Natural killer cell treated with Interleukin-12 subunit alpha and Interleukin-12 subunit beta and Interleukin-15 and Interleukin-18, amount 100 ng/mL, for 72 hours (primary cell): ENCODE measurements at regions not wholly inside any gene's neighbourhood (a gene's known extent, or its start where the extent isn't known, plus 50 kb on each side); places are given as distances from the start of the nearest gene placed in this dataset.
"Not testable (repeated sequence)": the region's sequence is repeated elsewhere in the genome, so short reads cannot be mapped to it uniquely, and the experiment has no call there.

Experiments
- ATAC-seq, 2 donors: fragments of 150-1000 bp; cut with Tn5 transposase in 1 of 2; sonication (Bioruptor Pico), chemical (Tn5 transposase) in 1 of 2; 2 replicates each; pipeline ENCODE4 v1.10.0; 2021
- DNase-seq: peaks from one replicate; pipeline ENCODE4 v3.0.0; 2022; ENCODE audit warnings: low spot score
- H3K27ac Mint-ChIP-seq, 2 donors: 1 replicate in 1 of 2; 2 replicates in 1 of 2; pipeline ENCODE4 v1.8.0; 2022; ENCODE audit warnings: mixed read lengths in 2 of 2, mild to moderate bottlenecking in 1 of 2, moderate library complexity in 1 of 2
- H3K27me3 Mint-ChIP-seq, 2 donors: 1 replicate in 1 of 2; 2 replicates in 1 of 2; pipeline ENCODE4 v1.8.0; 2022; ENCODE audit warnings: mixed read lengths in 2 of 2
- H3K36me3 Mint-ChIP-seq: one replicate; pipeline ENCODE4 v1.8.0; 2022; ENCODE audit warnings: mixed read lengths
- H3K4me1 Mint-ChIP-seq, 2 donors: 1 replicate in 1 of 2; 2 replicates in 1 of 2; pipeline ENCODE4 v1.8.0; 2022; ENCODE audit warnings: low read depth in 2 of 2, mixed read lengths in 2 of 2, mild to moderate bottlenecking in 1 of 2
- H3K4me3 Mint-ChIP-seq: one replicate; pipeline ENCODE4 v1.8.0; 2022; ENCODE audit warnings: mixed read lengths
- H3K9me3 Mint-ChIP-seq: 2 replicates; pipeline ENCODE4 v1.8.0; 2022; ENCODE audit warnings: mixed read lengths

- Mint-ChIP-seq H3K36me3 (peaks cover 8% of the 10 kb centered on the region), H3K4me3 (no peak overlapping the region), H3K9me3 (peaks cover 11% of the 10 kb centered on the region), H3K27ac (no peak overlapping the region), H3K4me1 (no peaks in the 10 kb centered on the region), H3K27me3 (no peaks in the 10 kb centered on the region)
- no peak for DNase-seq
- ATAC-seq, result no peak
Measured at GRCh38 chr4:131499141-131499873, 1649.8 kb upstream of the PCDH10 start.

GRCh38 chr4:131509521-131509920, 1639.6 kb upstream of the PCDH10 start:
- Mint-ChIP-seq H3K27ac (no peak overlapping the region), H3K4me3 (no peak overlapping the region), H3K27me3 (no peaks in the 10 kb centered on the region)

GRCh38 chr4:131526686-131527085, 1622.4 kb upstream of the PCDH10 start:
- DNase-seq (no peak), ATAC-seq (no peak)
- Mint-ChIP-seq H3K27ac (no peak overlapping the region), H3K9me3 (peaks cover 9% of the 10 kb centered on the region), H3K4me3 (no peak overlapping the region), H3K4me1 (no peaks in the 10 kb centered on the region), H3K36me3 (no peaks in the 10 kb centered on the region), H3K27me3 (no peaks in the 10 kb centered on the region)

More at GRCh38 chr4:131509521-131509920, 1639.6 kb upstream of the PCDH10 start:
- no peak for ATAC-seq
- no peak for DNase-seq
- H3K4me1 Mint-ChIP-seq, result no peaks in the 10 kb centered on the region
- no peaks in the 10 kb centered on the region for H3K36me3 Mint-ChIP-seq
- H3K9me3 Mint-ChIP-seq, result peaks cover 7% of the 10 kb centered on the region

- Mint-ChIP-seq H3K4me1 (no peaks in the 10 kb centered on the region), H3K27me3 (no peaks in the 10 kb centered on the region), H3K36me3 (no peaks in the 10 kb centered on the region), H3K27ac (no peak overlapping the region), H3K9me3 (peaks cover 5% of the 10 kb centered on the region), H3K4me3 (no peak overlapping the region)
- no peak for DNase-seq
- no peak for ATAC-seq
Measured at GRCh38 chr4:131531087-131531486, 1618.0 kb upstream of the PCDH10 start.

- peaks cover 4% of the 10 kb centered on the region for H3K9me3 Mint-ChIP-seq
- no peaks in the 10 kb centered on the region for H3K27me3 Mint-ChIP-seq
- no peaks in the 10 kb centered on the region for H3K4me1 Mint-ChIP-seq
- no peaks in the 10 kb centered on the region for H3K36me3 Mint-ChIP-seq
- DNase-seq (no peak), ATAC-seq (no peak)
- no peak overlapping the region for H3K4me3 Mint-ChIP-seq
- no peak overlapping the region for H3K27ac Mint-ChIP-seq
Measured at GRCh38 chr4:131534944-131535645, 1614.0 kb upstream of the PCDH10 start.

GRCh38 chr4:131540256-131540655, 1608.8 kb upstream of the PCDH10 start:
- Mint-ChIP-seq H3K4me3 (no peak overlapping the region), H3K36me3 (no peaks in the 10 kb centered on the region)
- no peak for ATAC-seq

GRCh38 chr4:131547506-131547981, 1601.5 kb upstream of the PCDH10 start:
- ATAC-seq (no peak), DNase-seq (no peak)
- no peaks in the 10 kb centered on the region for H3K27me3 Mint-ChIP-seq
- H3K9me3 Mint-ChIP-seq, result peaks cover 15% of the 10 kb centered on the region
- no peaks in the 10 kb centered on the region for H3K4me1 Mint-ChIP-seq
- H3K27ac Mint-ChIP-seq, result no peak overlapping the region
- H3K4me3 Mint-ChIP-seq, result no peak overlapping the region
- peaks cover 4% of the 10 kb centered on the region for H3K36me3 Mint-ChIP-seq

More at GRCh38 chr4:131540256-131540655, 1608.8 kb upstream of the PCDH10 start:
- no peak for DNase-seq
- H3K4me1 Mint-ChIP-seq, result no peaks in the 10 kb centered on the region
- no peaks in the 10 kb centered on the region for H3K27me3 Mint-ChIP-seq
- peaks cover under 1% of the 10 kb centered on the region for H3K9me3 Mint-ChIP-seq
- H3K27ac Mint-ChIP-seq, result no peak overlapping the region

- ATAC-seq (no peak), DNase-seq (no peak)
- Mint-ChIP-seq H3K9me3 (peaks cover 22% of the 10 kb centered on the region), H3K4me1 (no peaks in the 10 kb centered on the region), H3K27me3 (no peaks in the 10 kb centered on the region), H3K36me3 (peaks cover 4% of the 10 kb centered on the region), H3K27ac (no peak overlapping the region), H3K4me3 (no peak overlapping the region)
Measured at GRCh38 chr4:131551306-131551705, 1597.8 kb upstream of the PCDH10 start.

GRCh38 chr4:131566026-131566425, 1583.1 kb upstream of the PCDH10 start:
- Mint-ChIP-seq H3K9me3 (peaks cover 12% of the 10 kb centered on the region), H3K36me3 (no peaks in the 10 kb centered on the region), H3K27ac (no peak overlapping the region), H3K4me1 (no peaks in the 10 kb centered on the region), H3K4me3 (no peak overlapping the region), H3K27me3 (no peaks in the 10 kb centered on the region)
- DNase-seq, result no peak
- no peak for ATAC-seq

GRCh38 chr4:131584587-131584986, 1564.5 kb upstream of the PCDH10 start:
- Mint-ChIP-seq H3K4me1 (no peaks in the 10 kb centered on the region), H3K27ac (no peak overlapping the region), H3K9me3 (peaks cover 3% of the 10 kb centered on the region), H3K4me3 (no peak overlapping the region), H3K36me3 (no peaks in the 10 kb centered on the region), H3K27me3 (no peaks in the 10 kb centered on the region)
- DNase-seq (no peak), ATAC-seq (no peak)

- Mint-ChIP-seq H3K9me3 (peaks cover 5% of the 10 kb centered on the region), H3K4me3 (no peak overlapping the region), H3K27me3 (no peaks in the 10 kb centered on the region), H3K27ac (no peak overlapping the region), H3K36me3 (peaks cover 5% of the 10 kb centered on the region), H3K4me1 (no peaks in the 10 kb centered on the region)
- ATAC-seq (no peak), DNase-seq (no peak)
Measured at GRCh38 chr4:131595140-131595539, 1554.0 kb upstream of the PCDH10 start.

- peaks cover 10% of the 10 kb centered on the region for H3K36me3 Mint-ChIP-seq
- H3K27ac Mint-ChIP-seq, result no peak overlapping the region
- no peak for DNase-seq
- H3K27me3 Mint-ChIP-seq, result no peaks in the 10 kb centered on the region
- no peak for ATAC-seq
- no peaks in the 10 kb centered on the region for H3K4me1 Mint-ChIP-seq
- no peak overlapping the region for H3K4me3 Mint-ChIP-seq
- H3K9me3 Mint-ChIP-seq, result peaks cover 8% of the 10 kb centered on the region
Measured at GRCh38 chr4:131603705-131604104, 1545.4 kb upstream of the PCDH10 start.

- Mint-ChIP-seq H3K36me3 (peaks cover 3% of the 10 kb centered on the region), H3K4me3 (no peak overlapping the region), H3K4me1 (no peaks in the 10 kb centered on the region), H3K27ac (no peak overlapping the region), H3K9me3 (peaks cover 6% of the 10 kb centered on the region), H3K27me3 (no peaks in the 10 kb centered on the region)
- ATAC-seq (no peak), DNase-seq (no peak)
Measured at GRCh38 chr4:131609039-131609438, 1540.1 kb upstream of the PCDH10 start.

GRCh38 chr4:131610517-131610916, 1538.6 kb upstream of the PCDH10 start:
- not testable (repeated sequence) for H3K9me3 Mint-ChIP-seq, H3K4me3 Mint-ChIP-seq, H3K36me3 Mint-ChIP-seq, H3K27ac Mint-ChIP-seq, H3K27me3 Mint-ChIP-seq, H3K4me1 Mint-ChIP-seq, ATAC-seq, DNase-seq
